Heart left ventricle (tissue), 16 donors: ENCODE measurements at regions not wholly inside any gene's neighbourhood (a gene's known extent, or its start where the extent isn't known, plus 50 kb on each side); places are given as distances from the start of the nearest gene placed in this dataset.

Source experiments
- ATAC-seq, 4 donors: fragments of 200-7000 bp; cut with Tn5 transposase; one replicate each; pipeline ENCODE4 v1.9.1; 2020 to 2022; ENCODE audit warnings: moderate library complexity in 4 of 4, mild to moderate bottlenecking in 3 of 4, moderate number of reproducible peaks in 1 of 4
- DNase-seq, 5 donors: peaks; one replicate each; pipeline ENCODE4 v3.0.0-alpha.2; 2020
- H3K27ac ChIP-seq, 12 donors: fragments of 200-600 bp; sonication (generic) in 4 of 12; one replicate each; pipeline versions ENCODE4 v1.5.0 to v1.8.0; 2016 to 2022; ENCODE audit warnings: mild to moderate bottlenecking in 2 of 12
- H3K27me3 ChIP-seq, 9 donors: fragments of 200-600 bp; sonication (generic) in 2 of 9; one replicate each; pipeline versions ENCODE4 v1.5.1 to v1.8.0; 2016 to 2022; ENCODE audit warnings: mild to moderate bottlenecking in 3 of 9
- H3K36me3 ChIP-seq, 9 donors: fragments of 200-600 bp; sonication (generic) in 2 of 9; one replicate each; pipeline versions ENCODE4 v1.5.0 to v1.8.0; 2018 to 2022; ENCODE audit warnings: mild to moderate bottlenecking in 2 of 9
- H3K4me1 ChIP-seq, 12 donors: fragments of 200-600 bp; sonication (generic) in 4 of 12; one replicate each; pipeline versions ENCODE4 v1.5.0 to v1.8.0; 2016 to 2022; ENCODE audit warnings: mild to moderate bottlenecking in 3 of 12
- H3K4me3 ChIP-seq, 12 donors: fragments of 200-600 bp; sonication (generic) in 4 of 12; one replicate each; pipeline versions ENCODE4 v1.5.0 to v1.8.0; 2017 to 2022; ENCODE audit warnings: mild to moderate bottlenecking in 9 of 12, moderate library complexity in 4 of 12
- H3K9me3 ChIP-seq, 12 donors: fragments of 200-600 bp; sonication (generic) in 4 of 12; one replicate each; pipeline versions ENCODE4 v1.5.0 to v1.8.0; 2016 to 2022; ENCODE audit warnings: mild to moderate bottlenecking in 1 of 12
- CTCF ChIP-seq, 12 donors: fragments of 200-600 bp; sonication (generic) in 4 of 12; IDR thresholded peaks; one replicate each; pipeline versions ENCODE4 v1.5.0 to v1.8.0; 2018 to 2022; ENCODE audit warnings: antibody characterized with exemption in 12 of 12, mild to moderate bottlenecking in 5 of 12
- POLR2A ChIP-seq, 2 donors: fragments of 450-650 bp; IDR thresholded peaks; one replicate each; pipeline ENCODE4 v1.6.1; 2017; ENCODE audit warnings: antibody characterized with exemption in 2 of 2, mild to moderate bottlenecking in 2 of 2, moderate library complexity in 2 of 2
- WGBS, 4 donors: extraction: QIAGEN DNeasy Blood & Tissue Kit in 2 of 4; methylation state at CpG; one replicate each; pipeline versions ENCODE4 v1.1.5 to v1.1.7; 2013 to 2018; 5-methylcytosine and 5-hydroxymethylcytosine counted together
- intact Hi-C, 10 donors: fragments of 100-400 bp; cut with DNase I; formaldehyde crosslinking; loops; one replicate each; pipeline versions ENCODE4 v1.11.1 to v1.14.2; 2022
- donor health status: ischemic (EF 13 %, LVEDD 7.1; RV severe dilation, severe dysfunction).
- donor health status: healthy with polysubstance abuse.
- donor health status: DM: no; HTN: yes; CAD: no.
- donor health status: DM: no; HTN: no; CAD: no.
- donor health status: ischemic (EF 25% LVEDD 6.9; RV normal size, moderate dysfunction).
- donor health status: ischemic (EF 25% LVEDD 5.7; RV mildly dilated, moderate dysfunction).
- donor health status: healthy.
- donor health status: DM: yes; HTN: yes; CAD: no.
- donor health status: ischemic (EF 35%, LVEDD 5.7; RV mildly dilated, moderate dysfunction).
- donor health status: nonischemic (EF 11% LVEDD 7.7; RV severe dilation, severe dysfunction).
- donor health status: DM: yes; HTN: yes; CAD: no.
- donor health status: PGD.
- donor health status: ischemic (EF 29% LVEDD 5.4; RV normal size, mild dysfunction).
- donor health status: nonischemic (EF 23%, LVEDD 6.1; RV moderate dilation, normal function).

GRCh38 chr4:159768016-159768415, 665.1 kb downstream of the RAPGEF2 start:
- no peaks in the 10 kb centered on the region for H3K4me1 ChIP-seq
- peaks cover 0 to 2% (median 0%) of the 10 kb centered on the region in 12 donors for H3K9me3 ChIP-seq
- TF ChIP-seq CTCF (IDR thresholded peaks at IDR 0.05) (no peak), POLR2A (IDR thresholded peaks at IDR 0.05) (no peak)
- no peak overlapping the region for H3K27ac ChIP-seq
- H3K4me3 ChIP-seq: no peak overlapping the region
- DNase-seq: no peak
- intact Hi-C loops: no loop called here
- ATAC-seq: no peak
- H3K27me3 ChIP-seq: no peaks in the 10 kb centered on the region
- no peaks in the 10 kb centered on the region for H3K36me3 ChIP-seq

GRCh38 chr4:159770401-159770800, 667.5 kb downstream of the RAPGEF2 start:
- WGBS, 4 donors: 15 to 22% (median 17%) methylated on average over 1 of the region's 1 CpG
- intact Hi-C loops: no loop called here
- H3K27me3 ChIP-seq: no peaks in the 10 kb centered on the region
- no peaks in the 10 kb centered on the region for H3K36me3 ChIP-seq
- H3K27ac ChIP-seq: no peak overlapping the region
- DNase-seq (no peak), ATAC-seq (no peak)
- H3K9me3 ChIP-seq: peaks cover 0 to 2% (median 0%) of the 10 kb centered on the region in 12 donors
- no peak for TF ChIP-seq CTCF (IDR thresholded peaks at IDR 0.05)
- H3K4me3 ChIP-seq: no peak overlapping the region
- no peaks in the 10 kb centered on the region for H3K4me1 ChIP-seq

- intact Hi-C loops: no loop called here
- Histone ChIP-seq H3K27me3 (no peaks in the 10 kb centered on the region), H3K4me1 (no peaks in the 10 kb centered on the region), H3K9me3 (peaks cover 0 to 2% (median 0%) of the 10 kb centered on the region in 12 donors), H3K36me3 (no peaks in the 10 kb centered on the region), H3K27ac (no peak overlapping the region), H3K4me3 (no peak overlapping the region)
- no peak for DNase-seq
- TF ChIP-seq POLR2A (IDR thresholded peaks at IDR 0.05) (no peak), CTCF (IDR thresholded peaks at IDR 0.05) (no peak)
- 57 to 61% (median 57%) methylated on average over 3 of the region's 3 CpGs for WGBS, 4 donors
- ATAC-seq: no peak
Measured at GRCh38 chr4:159770969-159771368, 668.1 kb downstream of the RAPGEF2 start.

- DNase-seq: no peak
- ATAC-seq: no peak
- TF ChIP-seq CTCF (IDR thresholded peaks at IDR 0.05): no peak
- TF ChIP-seq POLR2A (IDR thresholded peaks at IDR 0.05): no peak
- Histone ChIP-seq H3K9me3 (peaks cover 0 to 2% (median 0%) of the 10 kb centered on the region in 12 donors), H3K4me1 (no peaks in the 10 kb centered on the region), H3K4me3 (peak overlapping the region in 1 of 12 donors; percentile 5), H3K27me3 (no peaks in the 10 kb centered on the region), H3K27ac (no peak overlapping the region), H3K36me3 (no peaks in the 10 kb centered on the region)
- intact Hi-C loops: no loop called here
- 57 to 79% (median 71%) methylated on average over 2 of the region's 2 CpGs for WGBS, 4 donors
Measured at GRCh38 chr4:159776961-159777360, 674.1 kb downstream of the RAPGEF2 start.
